ENCODE measurements at regions not wholly inside any gene's neighbourhood (a gene's known extent, or its start where the extent isn't known, plus 50 kb on each side); places are given as distances from the start of the nearest gene placed in this dataset.
A peak's percentile ranks its signal among the peaks of the same experiment; 100 is the strongest.

DNA sequence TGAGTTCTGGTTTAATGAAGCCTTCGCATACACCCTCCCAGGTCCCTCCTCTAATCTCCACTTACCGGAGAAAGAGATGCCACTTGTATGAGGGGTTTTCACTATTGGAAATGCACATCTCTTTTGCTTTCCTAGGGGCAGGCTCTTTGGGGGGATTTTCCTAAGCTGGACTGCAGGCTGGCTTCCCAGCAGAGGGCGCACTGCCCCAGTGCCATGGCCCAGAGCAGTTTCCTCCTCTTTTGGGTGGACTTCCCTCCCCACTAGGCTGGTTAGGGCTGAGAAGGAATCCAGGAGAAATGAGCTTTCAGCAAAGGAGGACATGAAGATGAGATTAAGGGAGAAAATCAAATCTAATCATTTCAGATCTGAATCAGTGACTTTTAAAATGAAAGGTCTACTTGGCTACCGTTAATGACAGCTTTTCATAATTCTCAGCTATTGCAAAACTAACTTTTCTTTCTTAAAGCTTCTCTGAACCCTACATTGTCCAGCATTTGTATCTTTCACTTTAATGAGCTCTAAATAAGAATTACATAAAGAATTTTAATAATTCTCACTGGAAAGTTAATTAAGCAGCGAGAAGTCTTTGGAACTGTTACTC lies 784.1 kb upstream of the FANCL start:
- peak; percentile 28 for DNase-seq (ENCODE audit: low read depth, low spot score)
- Histone ChIP-seq H3K4me1 (ENCODE audit: insufficient read depth, insufficient read length) (no peaks in the 10 kb centered on the region), H3K36me3 (ENCODE audit: insufficient read depth, insufficient read length, low read length) (no peaks in the 10 kb centered on the region), H3K27me3 (ENCODE audit: insufficient read depth, insufficient read length) (no peaks in the 10 kb centered on the region), H3K4me3 (ENCODE audit: insufficient read length, low read depth) (no peak overlapping the region), H3K9ac (ENCODE audit: insufficient read length, low read depth) (no peak overlapping the region), H3K9me3 (ENCODE audit: insufficient read depth, low read length) (no peaks in the 10 kb centered on the region)
- TF ChIP-seq YY1 (IDR thresholded peaks at IDR 0.05; ENCODE audit: insufficient read depth, insufficient read length), result no peak
- TF ChIP-seq ZNF274 (IDR thresholded peaks at IDR 0.05; ENCODE audit: low read depth, low read length), result no peak
- no peak for TF ChIP-seq SUZ12 (IDR thresholded peaks at IDR 0.05; ENCODE audit: extremely low read depth, insufficient read depth, insufficient read length)

DNA sequence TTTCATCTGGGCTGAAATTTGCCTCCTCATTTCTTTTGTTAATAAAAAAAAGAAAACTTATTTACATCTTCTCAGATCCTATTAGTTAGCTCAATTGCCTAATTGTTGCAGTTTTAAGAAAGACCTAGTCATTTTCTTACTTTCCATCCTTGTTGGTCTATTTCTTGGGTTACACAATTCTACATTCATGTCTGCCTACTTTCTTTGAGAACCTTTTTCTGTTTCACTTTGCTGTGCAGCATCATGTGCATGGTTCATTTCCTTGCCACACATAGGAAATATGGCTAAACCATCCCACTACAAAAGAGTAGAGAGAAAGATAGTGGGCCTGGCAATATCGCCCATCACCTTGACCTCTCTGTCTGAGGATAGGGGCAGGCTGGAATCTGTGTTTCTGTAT lies 780.7 kb upstream of the FANCL start:
- TF ChIP-seq SUZ12 (IDR thresholded peaks at IDR 0.05; ENCODE audit: extremely low read depth, insufficient read depth, insufficient read length) (no peak), YY1 (IDR thresholded peaks at IDR 0.05; ENCODE audit: insufficient read depth, insufficient read length) (no peak), ZNF274 (IDR thresholded peaks at IDR 0.05; ENCODE audit: low read depth, low read length) (no peak)
- H3K36me3 ChIP-seq (ENCODE audit: insufficient read depth, insufficient read length, low read length), result no peaks in the 10 kb centered on the region
- no peaks in the 10 kb centered on the region for H3K4me1 ChIP-seq (ENCODE audit: insufficient read depth, insufficient read length)
- no peak for DNase-seq (ENCODE audit: low read depth, low spot score)
- no peak overlapping the region for H3K4me3 ChIP-seq (ENCODE audit: insufficient read length, low read depth)
- H3K9me3 ChIP-seq (ENCODE audit: insufficient read depth, low read length), result no peaks in the 10 kb centered on the region
- no peaks in the 10 kb centered on the region for H3K27me3 ChIP-seq (ENCODE audit: insufficient read depth, insufficient read length)
- H3K9ac ChIP-seq (ENCODE audit: insufficient read length, low read depth), result no peak overlapping the region

DNA sequence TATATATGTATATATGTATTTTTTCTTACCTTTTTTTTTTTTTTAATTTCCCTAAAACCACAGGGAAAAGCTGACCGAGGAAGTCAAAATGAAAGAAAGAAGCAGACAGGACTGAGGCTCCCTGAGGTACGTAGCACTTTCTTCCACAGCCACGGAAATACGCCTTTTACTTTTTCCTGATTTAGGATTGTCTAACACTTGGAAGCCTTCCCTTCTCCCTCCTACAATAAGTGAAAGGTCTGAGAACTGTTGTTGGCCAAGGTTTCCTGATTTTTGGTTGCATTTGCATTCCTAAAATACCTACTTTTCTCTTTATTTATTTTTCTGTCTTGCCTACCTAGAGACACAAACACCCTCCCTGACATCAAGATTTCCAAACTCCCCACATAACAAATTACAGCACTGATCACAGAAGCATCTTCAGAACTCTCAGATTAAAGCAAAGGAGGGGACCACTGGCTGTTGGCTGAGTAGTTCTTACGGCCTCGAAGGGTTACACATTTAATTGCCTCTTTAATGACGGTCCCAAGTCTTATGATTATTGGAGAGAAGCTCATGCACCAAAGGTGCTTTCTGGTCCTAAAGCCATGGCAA lies 778.5 kb upstream of the FANCL start:
- no peak for TF ChIP-seq ZNF274 (IDR thresholded peaks at IDR 0.05; ENCODE audit: low read depth, low read length)
- H3K9ac ChIP-seq (ENCODE audit: insufficient read length, low read depth), result no peak overlapping the region

DNA sequence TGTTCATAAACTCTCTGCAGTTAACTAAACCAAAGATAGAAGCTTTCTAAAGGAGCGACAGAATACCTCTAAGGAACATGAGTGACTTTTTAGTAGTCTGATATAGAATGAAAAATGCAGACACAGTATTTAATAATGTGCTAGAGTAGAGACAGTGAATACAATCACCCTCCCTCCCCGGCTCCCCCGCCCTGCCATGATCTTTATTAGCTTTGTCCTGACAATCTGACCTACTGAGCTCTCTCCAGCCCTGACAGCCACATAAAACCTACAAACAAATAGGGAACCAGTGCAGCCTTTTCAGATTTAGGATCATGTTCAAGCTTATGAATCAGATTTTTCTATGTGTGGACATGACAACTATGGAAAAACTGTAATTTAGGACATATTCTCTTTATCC lies 777.6 kb upstream of the FANCL start:
- Histone ChIP-seq H3K4me1 (ENCODE audit: insufficient read depth, insufficient read length) (no peaks in the 10 kb centered on the region), H3K4me3 (ENCODE audit: insufficient read length, low read depth) (no peak overlapping the region), H3K9me3 (ENCODE audit: insufficient read depth, low read length) (peaks cover 7% of the 10 kb centered on the region; the same call in 1 of the 2 replicates), H3K9ac (ENCODE audit: insufficient read length, low read depth) (no peak overlapping the region), H3K27me3 (ENCODE audit: insufficient read depth, insufficient read length) (no peaks in the 10 kb centered on the region), H3K36me3 (ENCODE audit: insufficient read depth, insufficient read length, low read length) (no peaks in the 10 kb centered on the region)
- DNase-seq (ENCODE audit: low read depth, low spot score), result no peak
- TF ChIP-seq ZNF274 (IDR thresholded peaks at IDR 0.05; ENCODE audit: low read depth, low read length) (no peak), SUZ12 (IDR thresholded peaks at IDR 0.05; ENCODE audit: extremely low read depth, insufficient read depth, insufficient read length) (no peak), YY1 (IDR thresholded peaks at IDR 0.05; ENCODE audit: insufficient read depth, insufficient read length) (no peak)

More for the DNA sequence above, 778.5 kb upstream of the FANCL start:
- no peak for DNase-seq (ENCODE audit: low read depth, low spot score)
- H3K27me3 ChIP-seq (ENCODE audit: insufficient read depth, insufficient read length), result no peaks in the 10 kb centered on the region
- H3K36me3 ChIP-seq (ENCODE audit: insufficient read depth, insufficient read length, low read length), result no peaks in the 10 kb centered on the region
- H3K4me1 ChIP-seq (ENCODE audit: insufficient read depth, insufficient read length), result no peaks in the 10 kb centered on the region
- peaks cover 7% of the 10 kb centered on the region; the same call in 1 of the 2 replicates for H3K9me3 ChIP-seq (ENCODE audit: insufficient read depth, low read length)
- H3K4me3 ChIP-seq (ENCODE audit: insufficient read length, low read depth), result no peak overlapping the region

DNA sequence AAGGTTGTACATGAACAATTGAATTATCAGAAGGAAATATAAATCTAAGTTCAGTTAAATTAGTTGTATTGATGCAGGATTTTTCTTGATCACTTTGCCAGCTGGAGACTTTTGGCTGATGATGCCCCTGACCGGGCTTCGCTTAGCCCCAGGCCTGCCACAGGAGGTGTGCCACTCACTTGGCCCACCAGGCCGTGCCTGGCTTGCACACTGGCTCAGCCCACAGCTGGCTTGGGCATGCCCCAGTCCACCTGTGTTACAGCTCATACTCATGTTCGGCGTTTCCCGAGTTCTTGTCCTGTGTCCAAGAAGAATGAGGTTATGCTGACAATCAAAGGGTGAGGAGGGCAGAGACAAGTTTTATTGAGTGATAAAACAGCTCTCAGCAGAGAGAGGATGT lies 773.9 kb upstream of the FANCL start:
- H3K9ac ChIP-seq (ENCODE audit: insufficient read length, low read depth), result no peak overlapping the region
- peaks cover 7% of the 10 kb centered on the region; the same call in 1 of the 2 replicates for H3K9me3 ChIP-seq (ENCODE audit: insufficient read depth, low read length)
- no peak overlapping the region for H3K4me3 ChIP-seq (ENCODE audit: insufficient read length, low read depth)
- DNase-seq (ENCODE audit: low read depth, low spot score), result no peak
- no peaks in the 10 kb centered on the region for H3K4me1 ChIP-seq (ENCODE audit: insufficient read depth, insufficient read length)
- H3K27me3 ChIP-seq (ENCODE audit: insufficient read depth, insufficient read length), result no peaks in the 10 kb centered on the region
- H3K36me3 ChIP-seq (ENCODE audit: insufficient read depth, insufficient read length, low read length), result no peaks in the 10 kb centered on the region
- TF ChIP-seq YY1 (IDR thresholded peaks at IDR 0.05; ENCODE audit: insufficient read depth, insufficient read length), result no peak
- TF ChIP-seq SUZ12 (IDR thresholded peaks at IDR 0.05; ENCODE audit: extremely low read depth, insufficient read depth, insufficient read length), result no peak

DNA sequence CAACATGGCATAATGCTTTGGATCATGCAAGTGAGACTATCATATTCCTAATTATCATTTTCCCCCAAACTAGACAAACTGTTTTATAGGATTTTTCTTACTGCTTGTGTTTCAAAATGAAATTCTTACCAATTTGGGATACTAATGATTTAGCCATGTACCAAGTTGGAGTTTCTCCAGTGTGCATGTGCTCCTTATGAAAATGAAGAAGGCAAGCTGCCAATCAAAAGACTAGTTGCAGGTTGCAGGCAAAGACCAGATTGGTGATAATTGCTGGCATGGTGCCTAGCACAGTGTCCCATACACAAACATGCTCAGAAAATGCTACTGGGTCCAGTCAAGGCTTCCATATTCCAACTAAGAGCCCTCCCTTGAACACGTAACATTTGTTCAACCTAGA lies 771.8 kb upstream of the FANCL start:
- no peaks in the 10 kb centered on the region for H3K36me3 ChIP-seq (ENCODE audit: insufficient read depth, insufficient read length, low read length)
- no peaks in the 10 kb centered on the region for H3K27me3 ChIP-seq (ENCODE audit: insufficient read depth, insufficient read length)
- no peak overlapping the region for H3K4me3 ChIP-seq (ENCODE audit: insufficient read length, low read depth)
- no peak for DNase-seq (ENCODE audit: low read depth, low spot score)
- no peaks in the 10 kb centered on the region for H3K4me1 ChIP-seq (ENCODE audit: insufficient read depth, insufficient read length)
- TF ChIP-seq YY1 (IDR thresholded peaks at IDR 0.05; ENCODE audit: insufficient read depth, insufficient read length), result no peak
- TF ChIP-seq SUZ12 (IDR thresholded peaks at IDR 0.05; ENCODE audit: extremely low read depth, insufficient read depth, insufficient read length), result no peak
- TF ChIP-seq ZNF274 (IDR thresholded peaks at IDR 0.05; ENCODE audit: low read depth, low read length), result no peak
- H3K9ac ChIP-seq (ENCODE audit: insufficient read length, low read depth), result no peak overlapping the region
- peaks cover 7% of the 10 kb centered on the region; the same call in 1 of the 2 replicates for H3K9me3 ChIP-seq (ENCODE audit: insufficient read depth, low read length)

DNA sequence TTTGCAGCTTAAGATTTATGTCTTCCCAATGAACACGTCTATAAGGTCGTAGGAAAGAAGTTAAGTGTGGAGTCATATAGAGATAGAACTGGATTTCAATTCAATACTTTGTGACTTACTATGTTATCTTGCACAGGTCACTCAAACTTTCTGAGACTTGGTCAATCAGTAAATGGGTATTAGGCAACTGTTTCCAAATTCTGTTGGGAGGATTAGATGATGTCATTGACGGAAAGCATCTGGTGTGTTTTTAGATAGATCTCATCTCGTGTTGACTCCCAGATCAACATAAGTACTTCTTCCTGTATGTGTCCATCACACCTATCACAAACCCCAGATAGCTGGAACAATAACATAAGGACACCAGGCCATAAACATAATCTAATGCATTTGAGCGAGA lies 771.1 kb upstream of the FANCL start:
- H3K4me3 ChIP-seq (ENCODE audit: insufficient read length, low read depth), result no peak overlapping the region
- no peak for TF ChIP-seq ZNF274 (IDR thresholded peaks at IDR 0.05; ENCODE audit: low read depth, low read length)
- TF ChIP-seq SUZ12 (IDR thresholded peaks at IDR 0.05; ENCODE audit: extremely low read depth, insufficient read depth, insufficient read length), result no peak
- no peak for TF ChIP-seq YY1 (IDR thresholded peaks at IDR 0.05; ENCODE audit: insufficient read depth, insufficient read length)
- H3K9me3 ChIP-seq (ENCODE audit: insufficient read depth, low read length), result peaks cover 7% of the 10 kb centered on the region; the same call in 1 of the 2 replicates
- no peak overlapping the region for H3K9ac ChIP-seq (ENCODE audit: insufficient read length, low read depth)
- no peaks in the 10 kb centered on the region for H3K36me3 ChIP-seq (ENCODE audit: insufficient read depth, insufficient read length, low read length)
- H3K4me1 ChIP-seq (ENCODE audit: insufficient read depth, insufficient read length), result no peaks in the 10 kb centered on the region
- H3K27me3 ChIP-seq (ENCODE audit: insufficient read depth, insufficient read length), result no peaks in the 10 kb centered on the region
- no peak for DNase-seq (ENCODE audit: low read depth, low spot score)
